ENCODE measurements at regions not wholly inside any gene's neighbourhood (a gene's known extent, or its start where the extent isn't known, plus 50 kb on each side); places are given as distances from the start of the nearest gene placed in this dataset.

- TF ChIP-seq CTCF (conservative IDR thresholded peaks at IDR 0.05; ENCODE audit: low read depth, low read length) (no peak), EZH2 (IDR thresholded peaks at IDR 0.05; ENCODE audit: low read length, unreplicated experiment) (no peak), EZH2phosphoT487 (IDR thresholded peaks at IDR 0.05; ENCODE audit: borderline replicate concordance, low read length) (no peak)
Observed at GRCh38 chr4:157772907-157773306, 399.9 kb downstream of the GASK1B start.
